Activated T-cell treated with anti-CD3 and anti-CD28 coated beads, Interleukin-2, amount 50 U/mL, for 4 hours (primary cell): ENCODE measurements at regions not wholly inside any gene's neighbourhood (a gene's known extent, or its start where the extent isn't known, plus 50 kb on each side); places are given as distances from the start of the nearest gene placed in this dataset.
"Not testable (repeated sequence)": the region's sequence is repeated elsewhere in the genome, so short reads cannot be mapped to it uniquely, and the experiment has no call there.

Experiments
- ATAC-seq, 2 donors: fragments of 200-7000 bp; cut with Tn5 transposase; one replicate each; pipeline ENCODE4 v1.10.0; 2021
- DNase-seq: peaks from one replicate; pipeline ENCODE4 v3.0.0-alpha.2; 2020
- H3K27me3 Mint-ChIP-seq: one replicate; pipeline ENCODE4 v1.8.0; 2021; ENCODE audit warnings: low read depth, mixed read lengths
- H3K36me3 Mint-ChIP-seq: one replicate; pipeline ENCODE4 v1.8.0; 2022; ENCODE audit warnings: mixed read lengths; ENCODE audit not compliant: insufficient read depth
- H3K4me1 Mint-ChIP-seq: one replicate; pipeline ENCODE4 v1.8.0; 2021; ENCODE audit warnings: low read depth, mixed read lengths
- H3K4me3 Mint-ChIP-seq: one replicate; pipeline ENCODE4 v1.8.0; 2021; ENCODE audit warnings: mild to moderate bottlenecking, moderate library complexity, mixed read lengths
- H3K9me3 Mint-ChIP-seq: one replicate; pipeline ENCODE4 v1.8.0; 2021; ENCODE audit warnings: mixed read lengths

DNA sequence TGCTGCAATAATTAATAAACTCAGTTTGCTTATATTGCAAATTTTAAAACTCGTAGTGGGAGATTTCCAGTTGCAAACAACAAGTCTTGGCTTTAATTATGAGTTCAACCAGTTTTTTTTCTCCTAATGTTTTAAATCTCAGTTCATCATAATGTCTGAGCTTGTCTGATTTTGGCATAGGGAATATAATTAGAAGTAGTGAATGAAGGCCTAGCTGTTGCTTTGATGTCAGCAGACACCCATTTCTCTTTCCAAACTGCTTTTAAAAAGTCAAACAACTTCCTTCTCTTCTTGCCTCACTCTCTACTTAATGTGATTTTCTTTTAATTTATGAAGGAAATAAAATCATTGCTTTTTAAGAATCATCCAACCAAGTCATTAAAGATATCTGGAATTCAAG is 1462.1 kb downstream of the DPP10 start:
- H3K27me3 Mint-ChIP-seq = no peaks in the 10 kb centered on the region
- no peaks in the 10 kb centered on the region for H3K36me3 Mint-ChIP-seq
- H3K9me3 Mint-ChIP-seq = peaks cover 26% of the 10 kb centered on the region
- H3K4me3 Mint-ChIP-seq = no peak overlapping the region
- ATAC-seq = no peak
- DNase-seq = no peak
- H3K4me1 Mint-ChIP-seq = no peaks in the 10 kb centered on the region

DNA sequence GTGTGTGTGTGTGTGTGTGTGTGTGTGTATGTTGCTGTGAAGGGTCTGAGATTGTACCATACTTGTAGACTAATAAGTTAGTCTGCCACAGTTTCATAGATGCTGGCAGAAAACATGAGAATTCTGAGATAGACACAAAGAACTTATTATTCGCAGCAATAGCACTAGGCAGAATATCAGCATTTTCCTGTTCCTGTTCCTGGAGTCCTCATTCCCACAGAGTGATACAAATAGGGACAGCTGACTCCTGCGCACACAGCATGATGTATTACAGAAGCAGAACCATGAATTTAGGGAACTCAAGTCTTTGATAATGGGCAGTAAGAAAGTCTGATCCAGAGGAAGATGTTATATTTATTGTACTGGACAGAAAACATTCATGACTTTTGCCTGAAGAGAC is 1466.3 kb downstream of the DPP10 start:
- no peaks in the 10 kb centered on the region for H3K4me1 Mint-ChIP-seq

DNA sequence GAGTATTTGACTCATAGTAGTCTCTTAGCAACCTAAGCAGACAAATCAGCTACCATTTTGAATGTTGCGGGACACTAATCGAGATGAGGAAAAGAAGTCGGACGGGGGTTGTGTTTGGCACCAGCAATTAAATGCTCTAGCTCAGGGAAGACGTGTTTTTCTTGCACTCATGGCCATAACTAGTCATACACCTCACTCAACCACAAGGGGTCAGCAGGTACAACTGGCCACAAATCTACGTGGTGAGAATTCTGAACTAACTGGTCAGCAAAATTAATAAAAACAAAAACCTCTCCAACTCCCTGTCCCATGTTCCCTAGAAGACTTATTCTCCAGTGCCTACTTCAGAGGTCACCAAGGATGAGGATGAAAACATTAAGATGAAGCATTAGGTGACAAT is 1467.8 kb downstream of the DPP10 start:
- H3K36me3 Mint-ChIP-seq = no peaks in the 10 kb centered on the region
- peaks cover 11% of the 10 kb centered on the region for H3K9me3 Mint-ChIP-seq
- DNase-seq (no peak), ATAC-seq (no peak)
- no peaks in the 10 kb centered on the region for H3K4me1 Mint-ChIP-seq
- no peaks in the 10 kb centered on the region for H3K27me3 Mint-ChIP-seq
- no peak overlapping the region for H3K4me3 Mint-ChIP-seq

More for the DNA sequence above, 1466.3 kb downstream of the DPP10 start:
- ATAC-seq (no peak), DNase-seq (no peak)
- Mint-ChIP-seq H3K4me3 (no peak overlapping the region), H3K27me3 (no peaks in the 10 kb centered on the region), H3K36me3 (no peaks in the 10 kb centered on the region), H3K9me3 (peaks cover 16% of the 10 kb centered on the region)

DNA sequence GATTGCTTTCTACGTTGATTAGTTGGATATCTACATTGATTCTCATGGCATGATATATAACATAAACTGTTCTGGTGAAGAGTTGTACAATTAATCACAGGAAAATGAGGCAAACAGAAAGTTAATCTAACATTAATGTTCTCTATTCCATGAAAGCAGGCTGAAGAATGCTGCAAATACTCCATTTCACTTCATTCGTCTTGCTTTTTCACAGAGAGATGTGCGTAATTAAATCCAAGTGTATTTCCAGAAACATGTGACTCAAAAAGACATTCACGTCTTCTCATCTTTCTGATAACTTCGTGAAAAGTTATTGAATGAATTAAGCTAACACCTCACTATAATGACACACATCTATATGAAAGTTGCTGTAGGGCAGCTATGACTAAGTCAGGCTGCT is 1471.5 kb downstream of the DPP10 start:
- H3K9me3 Mint-ChIP-seq = peaks cover 18% of the 10 kb centered on the region
- no peaks in the 10 kb centered on the region for H3K27me3 Mint-ChIP-seq
- no peak for DNase-seq
- H3K36me3 Mint-ChIP-seq = no peaks in the 10 kb centered on the region
- H3K4me1 Mint-ChIP-seq = no peaks in the 10 kb centered on the region
- no peak overlapping the region for H3K4me3 Mint-ChIP-seq
- no peak for ATAC-seq

DNA sequence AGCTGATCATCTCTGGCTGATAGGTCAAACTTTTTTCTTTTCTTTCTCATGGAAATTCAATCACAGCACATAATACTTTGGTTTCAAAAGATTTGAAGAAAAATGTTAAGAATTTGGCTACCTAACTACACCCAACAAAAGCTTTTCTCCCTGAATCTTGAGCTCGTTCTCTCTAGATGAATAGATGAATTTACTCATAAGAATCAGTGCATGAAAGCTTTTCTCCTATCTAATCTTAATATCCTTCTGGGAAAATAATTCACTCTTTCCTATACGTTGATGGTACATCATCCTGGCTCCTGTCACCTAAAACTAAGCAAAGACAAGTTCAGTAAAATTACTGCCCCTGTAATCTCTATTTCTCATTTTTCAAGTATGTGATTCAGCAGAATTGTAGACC is 1479.1 kb downstream of the DPP10 start:
- no peaks in the 10 kb centered on the region for H3K36me3 Mint-ChIP-seq
- ATAC-seq (no peak), DNase-seq (no peak)
- H3K9me3 Mint-ChIP-seq = peaks cover 17% of the 10 kb centered on the region
- H3K4me3 Mint-ChIP-seq = no peak overlapping the region
- no peaks in the 10 kb centered on the region for H3K27me3 Mint-ChIP-seq
- H3K4me1 Mint-ChIP-seq = no peaks in the 10 kb centered on the region

DNA sequence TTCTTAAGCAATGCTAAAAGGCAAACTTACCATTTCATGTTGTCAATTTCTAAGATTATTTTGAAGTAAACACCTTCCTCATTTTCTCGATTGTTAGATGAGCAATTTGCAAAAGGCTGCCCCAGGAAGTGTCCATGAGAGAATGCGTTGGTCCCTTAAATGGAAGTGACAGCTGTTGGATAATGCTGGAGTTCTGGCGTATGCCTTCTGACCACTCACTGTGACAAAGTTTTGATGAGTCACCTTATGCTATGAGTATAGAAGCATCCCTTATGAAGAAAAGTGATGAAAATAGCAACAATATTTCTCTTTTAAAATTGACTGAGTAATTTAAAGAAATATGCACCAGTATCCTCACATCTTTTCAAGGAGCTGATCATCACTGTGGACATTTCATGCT is 1497.5 kb downstream of the DPP10 start:
- Mint-ChIP-seq H3K4me1 (no peaks in the 10 kb centered on the region), H3K36me3 (no peaks in the 10 kb centered on the region), H3K4me3 (no peak overlapping the region), H3K9me3 (peaks cover 18% of the 10 kb centered on the region), H3K27me3 (no peaks in the 10 kb centered on the region)
- ATAC-seq (no peak), DNase-seq (no peak)

DNA sequence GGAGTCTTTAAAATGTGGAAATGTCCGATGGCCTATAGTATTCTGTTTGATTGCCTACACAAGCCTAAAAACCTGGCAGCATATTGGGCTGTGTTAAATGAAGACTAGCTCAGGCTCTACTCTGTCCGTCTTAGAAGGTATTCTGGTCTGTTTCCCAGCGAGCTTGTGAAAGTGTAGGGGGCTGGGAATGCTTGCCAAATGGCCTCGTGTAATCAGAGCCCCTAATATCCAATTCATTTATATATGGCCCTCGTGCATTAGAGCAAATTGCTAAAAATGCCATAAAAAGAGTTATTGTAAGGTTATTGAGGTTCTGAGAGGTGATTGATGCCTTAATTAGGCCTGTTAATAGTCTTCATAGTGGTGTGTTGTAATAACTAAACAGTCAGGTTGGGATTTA is 1500.4 kb downstream of the DPP10 start:
- H3K27me3 Mint-ChIP-seq = no peaks in the 10 kb centered on the region
- no peaks in the 10 kb centered on the region for H3K36me3 Mint-ChIP-seq
- no peak for DNase-seq
- peaks cover 13% of the 10 kb centered on the region for H3K9me3 Mint-ChIP-seq
- no peaks in the 10 kb centered on the region for H3K4me1 Mint-ChIP-seq
- H3K4me3 Mint-ChIP-seq = no peak overlapping the region
- ATAC-seq = no peak

DNA sequence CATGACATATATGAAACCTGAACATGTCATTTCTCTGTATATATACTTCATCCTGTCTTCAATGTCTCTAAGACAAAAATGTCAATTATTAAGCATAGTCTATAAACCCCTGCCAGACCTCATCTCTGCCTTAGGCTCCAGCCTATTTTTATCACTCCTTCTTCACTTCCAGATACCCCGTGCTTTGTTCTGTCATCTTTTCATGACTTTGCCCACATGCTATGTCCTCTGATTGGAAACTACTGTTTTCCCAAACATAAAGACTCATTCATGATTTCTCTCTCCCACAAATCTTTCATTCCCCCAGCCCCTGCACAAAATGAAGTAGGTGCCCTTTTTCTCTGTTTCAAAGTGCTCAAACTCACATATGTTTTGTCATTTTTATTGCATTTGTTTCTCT is 1503.9 kb downstream of the DPP10 start:
- Mint-ChIP-seq H3K4me1 (no peaks in the 10 kb centered on the region), H3K4me3 (no peak overlapping the region), H3K36me3 (no peaks in the 10 kb centered on the region), H3K27me3 (no peaks in the 10 kb centered on the region), H3K9me3 (peaks cover 9% of the 10 kb centered on the region)
- ATAC-seq (no peak), DNase-seq (no peak)

DNA sequence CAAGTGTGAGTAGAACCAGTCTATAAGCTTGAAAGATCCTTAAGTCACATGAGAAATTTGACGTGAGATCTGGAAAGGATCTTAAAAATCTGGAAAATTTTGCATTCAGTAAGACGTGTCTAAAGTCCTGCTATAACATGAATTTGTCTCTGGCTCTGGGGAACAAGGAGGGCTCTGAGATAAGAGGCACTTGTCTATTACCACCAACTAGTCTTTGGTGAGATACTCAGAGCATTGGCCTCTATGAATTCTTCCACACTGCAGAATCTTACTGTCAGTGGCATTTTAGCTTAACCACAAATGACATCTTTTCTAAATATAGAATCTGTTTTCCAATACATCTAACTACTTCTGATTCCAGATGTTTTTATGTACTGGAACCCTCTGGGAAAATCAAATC is 1504.5 kb downstream of the DPP10 start:
- DNase-seq (no peak), ATAC-seq (no peak)
- peaks cover 11% of the 10 kb centered on the region for H3K9me3 Mint-ChIP-seq
- H3K4me3 Mint-ChIP-seq = no peak overlapping the region
- H3K4me1 Mint-ChIP-seq = no peaks in the 10 kb centered on the region
- no peaks in the 10 kb centered on the region for H3K27me3 Mint-ChIP-seq
- H3K36me3 Mint-ChIP-seq = no peaks in the 10 kb centered on the region

DNA sequence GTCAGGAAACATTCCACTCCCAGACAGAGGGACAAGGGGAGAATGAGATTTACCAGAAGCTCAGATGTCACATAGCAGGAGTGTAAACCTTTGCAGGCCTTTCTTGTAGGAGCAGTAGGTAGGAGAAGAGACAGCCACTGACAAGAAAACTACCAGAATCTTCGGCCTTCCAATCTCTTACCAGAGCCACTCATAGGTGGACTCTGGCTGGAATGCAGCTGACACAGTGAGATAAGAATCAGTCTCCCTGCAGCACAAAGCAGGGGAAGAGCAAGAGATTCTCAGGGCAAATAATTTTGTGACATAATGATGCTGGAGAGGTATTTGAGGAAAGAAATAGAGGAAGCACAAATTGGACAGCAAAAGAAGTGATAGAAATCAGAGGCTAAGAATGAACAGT is 1534.5 kb downstream of the DPP10 start:
- no peak for DNase-seq
- Mint-ChIP-seq H3K4me3 (no peak overlapping the region), H3K27me3 (no peaks in the 10 kb centered on the region), H3K36me3 (no peaks in the 10 kb centered on the region), H3K4me1 (no peaks in the 10 kb centered on the region), H3K9me3 (peaks cover 13% of the 10 kb centered on the region)
- no peak for ATAC-seq

DNA sequence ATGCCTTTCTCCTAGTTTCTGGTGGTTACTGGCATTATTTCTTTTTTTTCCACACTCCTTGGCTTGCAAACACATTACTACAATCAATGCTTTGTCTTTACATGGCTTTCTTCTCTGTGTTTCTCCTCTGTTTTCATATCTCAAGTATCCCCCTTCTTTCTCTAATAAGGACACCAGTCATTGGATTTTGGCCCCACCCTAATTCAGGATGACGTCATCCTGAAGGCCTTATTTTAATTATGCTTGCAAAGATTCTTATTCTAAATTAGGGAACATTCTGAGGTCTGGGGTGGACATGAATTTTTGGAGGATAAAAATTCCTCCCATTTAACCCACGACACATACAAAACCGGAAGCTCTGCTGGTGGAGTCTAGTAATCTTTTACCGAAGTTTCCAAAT is 1556.6 kb downstream of the DPP10 start:
- H3K9me3 Mint-ChIP-seq = peaks cover 26% of the 10 kb centered on the region
- H3K27me3 Mint-ChIP-seq = no peaks in the 10 kb centered on the region
- H3K4me3 Mint-ChIP-seq = no peak overlapping the region
- H3K4me1 Mint-ChIP-seq = no peaks in the 10 kb centered on the region
- ATAC-seq (no peak), DNase-seq (no peak)
- no peaks in the 10 kb centered on the region for H3K36me3 Mint-ChIP-seq

DNA sequence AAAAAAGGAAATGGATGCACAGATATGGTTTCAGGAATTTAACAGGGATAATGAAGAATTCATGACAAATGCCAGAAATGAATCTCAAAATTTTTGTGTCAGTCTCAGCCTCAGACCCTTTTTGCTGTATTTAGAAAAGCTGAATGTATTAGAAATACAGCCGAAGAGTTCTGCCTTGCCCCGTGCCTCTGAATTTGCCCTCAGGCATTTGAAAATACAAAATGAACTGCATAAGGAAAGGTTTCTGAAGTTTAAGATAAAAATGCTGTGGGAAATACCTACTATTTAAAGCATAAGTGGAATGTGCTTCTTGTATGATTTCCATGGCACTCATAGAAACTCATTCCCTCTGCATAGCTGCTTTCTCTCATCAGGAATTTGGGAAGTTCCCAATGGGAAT is 1580.6 kb downstream of the DPP10 start:
- no peak overlapping the region for H3K4me3 Mint-ChIP-seq
- H3K27me3 Mint-ChIP-seq = no peaks in the 10 kb centered on the region
- peaks cover 13% of the 10 kb centered on the region for H3K9me3 Mint-ChIP-seq
- no peak for ATAC-seq
- DNase-seq = no peak
- H3K36me3 Mint-ChIP-seq = no peaks in the 10 kb centered on the region
- no peaks in the 10 kb centered on the region for H3K4me1 Mint-ChIP-seq

DNA sequence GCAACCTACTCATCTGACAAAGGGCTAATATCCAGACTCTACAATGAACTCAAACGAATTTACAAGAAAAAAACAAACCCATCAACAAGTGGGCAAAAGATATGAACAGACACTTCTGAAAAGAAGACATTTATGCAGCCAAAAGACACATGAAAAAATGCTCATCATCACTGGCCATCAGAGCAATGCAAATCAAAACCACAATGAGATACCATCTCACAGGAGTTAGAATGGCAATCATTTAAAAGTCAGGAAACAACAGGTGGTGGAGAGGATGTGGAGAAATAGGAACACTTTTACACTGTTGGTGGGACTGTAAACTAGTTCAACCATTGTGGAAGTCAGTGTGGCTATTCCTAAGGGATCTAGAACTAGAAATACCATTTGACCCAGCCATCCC is 1596.3 kb downstream of the DPP10 start:
- H3K36me3 Mint-ChIP-seq, H3K4me3 Mint-ChIP-seq, DNase-seq, H3K4me1 Mint-ChIP-seq, H3K27me3 Mint-ChIP-seq, ATAC-seq: not testable (repeated sequence)
- peaks cover 22% of the 10 kb centered on the region for H3K9me3 Mint-ChIP-seq

DNA sequence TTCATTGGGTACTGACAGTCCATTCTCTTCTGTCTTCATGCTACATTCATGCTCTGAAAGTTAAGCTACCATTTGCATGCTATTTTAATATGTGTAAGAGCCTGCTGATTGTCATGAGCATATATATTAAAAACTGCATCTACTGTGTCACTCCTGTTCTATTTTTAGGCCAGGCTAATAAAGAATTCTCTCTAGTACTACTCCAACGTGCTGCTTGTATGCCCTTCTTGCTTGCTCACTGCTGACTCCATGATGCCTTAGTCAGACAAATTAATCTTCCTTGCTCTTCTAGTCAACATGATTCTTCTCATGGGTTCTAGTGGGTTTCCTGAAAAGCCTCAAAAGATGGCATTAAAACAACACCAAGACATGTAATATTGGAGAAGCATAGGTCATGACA is 1600.1 kb downstream of the DPP10 start:
- Mint-ChIP-seq H3K9me3 (peaks cover 27% of the 10 kb centered on the region), H3K4me3 (no peak overlapping the region), H3K36me3 (no peaks in the 10 kb centered on the region), H3K4me1 (no peaks in the 10 kb centered on the region), H3K27me3 (no peaks in the 10 kb centered on the region)
- no peak for ATAC-seq
- DNase-seq = no peak

DNA sequence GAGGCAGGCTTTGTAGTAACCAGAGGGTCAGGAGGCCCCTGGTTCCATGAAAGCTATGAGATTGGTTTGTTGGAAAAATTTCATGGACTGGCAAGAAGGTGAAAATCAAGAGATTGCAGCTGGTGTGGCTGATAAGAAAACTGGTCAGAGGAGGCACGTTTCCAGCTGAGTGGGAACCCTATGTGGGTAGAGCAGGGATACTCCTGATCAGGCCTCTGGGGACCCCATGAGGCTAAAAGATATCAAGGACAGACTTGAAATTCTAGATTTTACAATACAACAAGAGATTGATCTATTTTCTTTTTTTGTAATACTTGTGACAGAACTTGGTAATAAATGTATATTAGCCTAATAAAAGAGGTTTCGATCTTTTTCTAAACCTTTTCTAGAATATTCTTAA is 1615.1 kb downstream of the DPP10 start:
- no peaks in the 10 kb centered on the region for H3K27me3 Mint-ChIP-seq
- DNase-seq (no peak), ATAC-seq (no peak)
- H3K36me3 Mint-ChIP-seq = no peaks in the 10 kb centered on the region
- no peaks in the 10 kb centered on the region for H3K4me1 Mint-ChIP-seq
- peaks cover 14% of the 10 kb centered on the region for H3K9me3 Mint-ChIP-seq
- no peak overlapping the region for H3K4me3 Mint-ChIP-seq

DNA sequence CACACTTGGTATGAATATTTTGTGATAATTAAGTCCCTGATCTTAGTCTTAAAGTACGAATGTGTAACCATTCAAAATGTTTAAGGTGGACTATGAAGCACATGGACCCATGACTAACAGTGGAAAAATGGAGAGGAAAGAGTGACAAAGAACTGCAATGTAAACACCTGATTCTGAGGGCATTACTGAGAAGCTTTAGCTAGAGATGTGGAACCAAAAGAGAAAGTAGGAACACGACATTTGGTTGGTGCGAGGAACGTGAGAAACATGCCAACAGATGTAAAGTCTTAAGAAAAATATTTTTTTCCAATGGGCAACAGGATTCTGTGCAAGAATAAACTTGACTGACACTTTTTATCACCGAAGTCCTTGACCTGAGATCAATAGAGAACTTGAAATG is 1618.6 kb downstream of the DPP10 start:
- Mint-ChIP-seq H3K36me3 (no peaks in the 10 kb centered on the region), H3K27me3 (no peaks in the 10 kb centered on the region), H3K4me1 (no peaks in the 10 kb centered on the region), H3K9me3 (peaks cover 17% of the 10 kb centered on the region), H3K4me3 (no peak overlapping the region)
- ATAC-seq (no peak), DNase-seq (no peak)
